Common myeloid progenitor, CD34-positive (primary cell): ENCODE measurements at regions not wholly inside any gene's neighbourhood (a gene's known extent, or its start where the extent isn't known, plus 50 kb on each side); places are given as distances from the start of the nearest gene placed in this dataset.

Source experiments
- CTCF ChIA-PET: fragments of 350-600 bp; sonication (Branson Sonifier 250); formaldehyde crosslinking; loops from one replicate; lab custom pipeline; 2021; ENCODE audit warnings: antibody characterized with exemption; lab: Charles Lee
- POLR2A ChIA-PET: fragments of 350-600 bp; sonication (Branson Sonifier 250); formaldehyde crosslinking; loops from one replicate; lab custom pipeline; 2021; ENCODE audit warnings: antibody characterized with exemption; lab: Charles Lee
- DNase-seq, 3 donors: peaks; one replicate each; pipeline versions ENCODE4 v3.0.0 to v3.0.0-alpha.2; 2013
- H3K27ac ChIP-seq, 2 experiments: 1 replicate in 1 of 2; 2 replicates in 1 of 2; pipeline ENCODE4 v1.7.0; 2013; ENCODE audit warnings: inconsistent platforms in 2 of 2, low read length in 2 of 2, mild to moderate bottlenecking in 2 of 2, low read depth in 1 of 2, moderate library complexity in 1 of 2; ENCODE audit not compliant: severe bottlenecking in 2 of 2, insufficient read depth in 1 of 2, poor library complexity in 1 of 2
- H3K27me3 ChIP-seq, 5 experiments: replicated peaks in 2 of 5; 1 replicate in 3 of 5; 2 replicates in 2 of 5; pipeline versions ENCODE4 v1.6.1 to v1.7.0; 2013; ENCODE audit warnings: low read length in 4 of 5, mild to moderate bottlenecking in 2 of 5, moderate library complexity in 2 of 5, inconsistent platforms in 1 of 5; ENCODE audit not compliant: insufficient read depth in 5 of 5, control insufficient read depth in 4 of 5
- H3K36me3 ChIP-seq, 4 experiments: 1 replicate in 2 of 4; 2 replicates in 2 of 4; pipeline versions ENCODE4 v1.6.1 to v1.7.0; 2013; ENCODE audit warnings: low read length in 3 of 4, control low read depth in 1 of 4, mild to moderate bottlenecking in 1 of 4; ENCODE audit not compliant: control insufficient read depth in 4 of 4, insufficient read depth in 4 of 4
- H3K4me1 ChIP-seq, 4 experiments: 1 replicate in 3 of 4; 2 replicates in 1 of 4; pipeline versions ENCODE4 v1.6.1 to v1.7.1; 2013; ENCODE audit warnings: low read length in 3 of 4, mild to moderate bottlenecking in 3 of 4, control low read depth in 1 of 4, inconsistent platforms in 1 of 4, moderate library complexity in 1 of 4; ENCODE audit not compliant: control insufficient read depth in 4 of 4, insufficient read depth in 4 of 4; ENCODE audit errors: control extremely low read depth in 1 of 4
- H3K4me3 ChIP-seq, 7 experiments: 1 replicate in 4 of 7; 2 replicates in 3 of 7; pipeline versions ENCODE4 v1.5.1 to v1.7.0; 2013; ENCODE audit warnings: mild to moderate bottlenecking in 7 of 7, low read length in 6 of 7, moderate library complexity in 6 of 7, inconsistent platforms in 2 of 7, low read depth in 2 of 7, control low read depth in 1 of 7; ENCODE audit not compliant: insufficient read depth in 4 of 7, control insufficient read depth in 1 of 7; ENCODE audit errors: extremely low read depth in 1 of 7
- H3K9me3 ChIP-seq, 5 experiments: 1 replicate in 4 of 5; 2 replicates in 1 of 5; pipeline versions ENCODE4 v1.6.1 to v1.7.1; 2013; ENCODE audit warnings: low read length in 4 of 5, mild to moderate bottlenecking in 2 of 5, inconsistent platforms in 1 of 5, low read depth in 1 of 5, moderate library complexity in 1 of 5; ENCODE audit not compliant: control insufficient read depth in 4 of 5, insufficient read depth in 2 of 5; ENCODE audit errors: control extremely low read depth in 1 of 5
- WGBS: methylation state at CpG from one replicate; pipeline ENCODE4 v1.1.5; 2013; ENCODE audit not compliant: insufficient coverage; 5-methylcytosine and 5-hydroxymethylcytosine counted together

GRCh38 chr3:72008226-72008996, 223.5 kb upstream of the PROK2 start:
- WGBS: 94% methylated on average over 4 of the region's 5 CpGs
- H3K27ac ChIP-seq: no peak overlapping the region
- no peak overlapping the region for H3K4me3 ChIP-seq
- peak; percentile 31 to 88 (median 84) for DNase-seq
- H3K9me3 ChIP-seq: no peaks in the 10 kb centered on the region
- H3K36me3 ChIP-seq: no peaks in the 10 kb centered on the region
- ChIA-PET POLR2A (no interaction called here), CTCF (interaction anchor here (1.5 kb wide), 1 partner anchor 16 kb away, joined by 5 read pairs; no protein-coding TSS in a partner anchor)
- H3K27me3 ChIP-seq: no peaks in the 10 kb centered on the region
- H3K4me1 ChIP-seq: no peaks in the 10 kb centered on the region

- Histone ChIP-seq H3K9me3 (no peaks in the 10 kb centered on the region), H3K27me3 (no peaks in the 10 kb centered on the region), H3K4me3 (no peak overlapping the region), H3K4me1 (no peaks in the 10 kb centered on the region), H3K27ac (no peak overlapping the region), H3K36me3 (no peaks in the 10 kb centered on the region)
- DNase-seq: no peak
- ChIA-PET CTCF (no interaction called here), POLR2A (no interaction called here)
- WGBS: 98% methylated on average over 12 of the region's 12 CpGs
Measured at GRCh38 chr3:72006631-72007556, 221.9 kb upstream of the PROK2 start.

DNA sequence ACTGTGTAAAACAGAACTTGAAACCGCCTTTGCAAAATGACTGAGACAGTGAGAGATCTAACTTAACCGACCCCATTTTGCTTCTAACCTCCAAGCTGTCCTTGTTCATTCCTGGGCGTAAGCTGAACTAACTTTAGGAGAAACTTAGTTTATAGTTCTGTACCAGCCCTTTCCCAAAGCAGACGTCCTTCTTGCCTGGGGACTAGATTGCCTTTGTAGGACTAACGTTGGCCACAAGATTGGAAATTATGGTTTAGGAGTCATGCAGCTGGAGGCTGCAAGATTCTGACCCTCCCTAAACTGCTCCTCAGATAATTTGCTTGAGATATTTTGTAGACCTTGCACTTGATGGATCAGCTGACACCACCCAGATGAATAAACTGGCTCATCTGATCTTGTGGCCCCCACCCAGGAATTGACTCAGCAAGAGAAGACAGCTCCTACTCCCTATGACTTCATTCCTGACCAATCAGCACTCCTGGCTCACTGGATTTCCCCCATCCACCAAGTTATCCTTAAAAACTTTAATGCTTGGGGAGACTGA, 219.9 kb upstream of the PROK2 start:
- H3K27me3 ChIP-seq: no peaks in the 10 kb centered on the region
- ChIA-PET CTCF (interaction anchor here (0.7 to 1.8 kb wide), 5 partner anchors 12 to 46 kb away, joined by 3 to 4 read pairs (median 3); no protein-coding TSS in a partner anchor), POLR2A (no interaction called here)
- WGBS: 100% methylated on average over 3 of the region's 5 CpGs
- H3K27ac ChIP-seq: no peak overlapping the region
- no peak for DNase-seq
- H3K4me1 ChIP-seq: no peaks in the 10 kb centered on the region
- H3K36me3 ChIP-seq: no peaks in the 10 kb centered on the region
- H3K4me3 ChIP-seq: no peak overlapping the region
- H3K9me3 ChIP-seq: no peaks in the 10 kb centered on the region

DNA sequence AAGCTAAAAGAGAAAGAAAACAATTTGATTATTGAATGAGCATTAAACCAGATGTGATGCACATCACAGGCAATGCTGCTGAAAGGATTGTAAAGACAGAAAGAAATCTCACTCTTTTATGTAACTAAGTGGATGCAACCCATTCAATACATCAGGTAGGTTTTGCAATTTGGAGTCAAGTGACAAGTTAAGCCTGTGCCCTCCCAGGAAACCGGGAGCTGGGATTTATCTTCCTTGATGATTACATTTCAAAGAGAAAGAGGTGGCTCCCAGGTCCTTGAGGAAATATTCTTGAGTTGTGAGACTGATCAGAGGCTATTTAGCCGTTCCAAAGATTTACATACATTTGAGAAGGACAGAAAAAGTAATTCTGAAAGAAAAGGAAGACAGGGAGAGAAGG, 219.0 kb upstream of the PROK2 start:
- 100% methylated on average over 2 of the region's 2 CpGs for WGBS
- ChIA-PET POLR2A (no interaction called here), CTCF (interaction anchor here (1.0 to 1.8 kb wide), 3 partner anchors 12 to 74 kb away, joined by 3 to 4 read pairs (median 4); no protein-coding TSS in a partner anchor)
- Histone ChIP-seq H3K4me3 (no peak overlapping the region), H3K27ac (no peak overlapping the region), H3K9me3 (no peaks in the 10 kb centered on the region), H3K27me3 (no peaks in the 10 kb centered on the region), H3K4me1 (no peaks in the 10 kb centered on the region), H3K36me3 (no peaks in the 10 kb centered on the region)
- no peak for DNase-seq

DNA sequence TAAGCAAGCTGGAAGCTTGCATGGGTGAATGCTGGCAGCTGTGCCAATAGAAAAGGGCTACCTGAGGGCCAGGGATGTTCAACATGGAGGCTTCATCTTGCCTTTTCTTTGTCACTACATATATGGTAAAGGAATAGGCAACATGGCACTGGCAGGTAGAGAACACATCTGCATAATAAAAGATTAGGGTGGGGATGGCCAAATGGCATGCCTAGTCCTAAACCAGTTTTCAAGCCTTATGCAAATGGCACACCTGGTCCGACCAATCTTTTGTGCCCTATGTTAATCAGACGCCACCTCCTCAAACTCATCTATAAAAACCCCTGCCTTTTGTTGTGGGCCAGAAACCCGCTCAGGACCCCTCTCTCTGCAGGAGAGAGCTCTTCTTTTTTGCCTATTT, 216.8 kb upstream of the PROK2 start:
- no peak overlapping the region for H3K27ac ChIP-seq
- H3K9me3 ChIP-seq: no peaks in the 10 kb centered on the region
- ChIA-PET POLR2A (interaction anchor here (0.9 kb wide), 1 partner anchor 18 kb away, joined by 3 read pairs; no protein-coding TSS in a partner anchor), CTCF (interaction anchor here (1.0 kb wide), 1 partner anchor 12 kb away, joined by 4 read pairs; no protein-coding TSS in a partner anchor)
- no peaks in the 10 kb centered on the region for H3K36me3 ChIP-seq
- 58% methylated on average over 2 of the region's 3 CpGs for WGBS
- no peak for DNase-seq
- H3K27me3 ChIP-seq: no peaks in the 10 kb centered on the region
- no peak overlapping the region for H3K4me3 ChIP-seq
- no peaks in the 10 kb centered on the region for H3K4me1 ChIP-seq

DNA sequence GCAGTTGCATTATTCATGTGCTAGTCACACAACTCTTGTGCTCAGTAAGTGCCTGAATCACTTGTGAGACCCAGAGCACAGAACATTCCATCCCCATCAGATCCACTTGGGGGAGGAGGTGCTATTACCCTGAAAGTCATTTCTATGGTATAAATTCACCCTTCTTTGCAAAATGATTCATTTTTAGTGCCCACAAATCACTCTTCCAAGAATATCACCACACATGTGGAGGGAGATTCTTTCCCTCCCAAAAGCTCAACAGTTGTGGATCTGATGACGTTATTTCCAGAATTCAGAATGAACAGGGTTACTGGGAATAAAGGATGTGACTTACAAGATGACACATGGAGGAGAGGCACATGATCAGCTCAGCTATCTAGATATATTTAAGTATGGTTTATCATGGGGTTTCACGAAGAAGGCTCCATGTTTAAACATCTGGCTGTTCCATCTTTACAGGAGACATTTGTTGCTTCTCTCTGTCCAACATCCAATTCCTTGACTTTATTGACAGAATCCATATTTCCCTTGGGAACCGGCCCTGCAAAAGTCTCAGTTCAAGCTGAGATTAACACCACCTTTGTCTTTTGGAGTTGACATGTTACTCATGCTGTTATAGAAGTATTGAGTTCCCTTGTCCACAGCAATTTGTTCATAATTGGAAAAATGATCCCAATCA, 214.2 kb upstream of the PROK2 start:
- no peak for DNase-seq
- Histone ChIP-seq H3K27ac (no peak overlapping the region), H3K9me3 (no peaks in the 10 kb centered on the region), H3K36me3 (no peaks in the 10 kb centered on the region), H3K27me3 (no peaks in the 10 kb centered on the region), H3K4me1 (peaks cover 0 to 13% (median 6%) of the 10 kb centered on the region in 4 experiments), H3K4me3 (no peak overlapping the region)
- 100% methylated on average over 1 of the region's 3 CpGs for WGBS
- CTCF ChIA-PET: no interaction called here
- POLR2A ChIA-PET: no interaction called here
